NCI-H524 (cell line): ENCODE measurements at regions not wholly inside any gene's neighbourhood (a gene's known extent, or its start where the extent isn't known, plus 50 kb on each side); places are given as distances from the start of the nearest gene placed in this dataset.

Experiments used
- DNase-seq, 2 experiments: peaks; one replicate each; lab custom pipeline; 2025; lab: John Stamatoyannopoulos, UW

DNA sequence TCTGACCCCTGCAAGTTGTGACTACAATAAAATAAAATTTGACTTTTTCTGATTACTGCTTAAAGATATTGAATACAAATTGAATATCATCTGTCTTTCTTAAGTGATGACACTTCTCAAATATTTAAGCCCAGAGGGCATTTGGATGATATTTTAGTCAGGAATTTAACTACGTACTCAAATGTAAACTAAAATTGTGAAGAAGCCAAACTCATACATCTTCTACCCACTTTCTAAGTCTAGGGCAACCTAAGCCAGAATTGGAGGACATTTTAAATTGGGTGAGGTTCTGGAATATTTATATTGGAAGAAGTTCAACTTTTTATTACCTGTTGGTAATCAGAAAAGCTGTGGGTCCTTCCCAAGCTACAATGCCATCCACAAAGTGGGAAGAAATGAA, 149.1 kb upstream of the WDR11 start:
- DNase-seq: no peak

DNA sequence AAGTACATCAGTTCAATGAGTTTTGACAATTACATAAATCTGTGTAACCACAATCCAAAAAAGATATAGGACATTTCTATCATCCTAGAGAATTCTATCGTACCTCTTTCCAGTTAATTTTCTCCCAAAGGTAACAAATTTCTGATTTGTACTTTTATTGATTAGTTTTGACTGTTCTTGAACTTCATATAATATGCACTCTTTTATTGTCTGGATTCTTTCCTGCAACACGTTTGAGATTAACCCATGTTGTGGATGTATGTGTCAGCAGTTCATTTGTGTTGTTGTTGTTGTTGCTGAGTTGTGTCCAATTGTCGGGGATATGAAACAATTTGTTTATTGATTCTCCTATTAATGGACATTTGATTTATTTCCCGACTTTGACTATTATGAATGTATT, 145.9 kb upstream of the WDR11 start:
- no peak for DNase-seq

DNA sequence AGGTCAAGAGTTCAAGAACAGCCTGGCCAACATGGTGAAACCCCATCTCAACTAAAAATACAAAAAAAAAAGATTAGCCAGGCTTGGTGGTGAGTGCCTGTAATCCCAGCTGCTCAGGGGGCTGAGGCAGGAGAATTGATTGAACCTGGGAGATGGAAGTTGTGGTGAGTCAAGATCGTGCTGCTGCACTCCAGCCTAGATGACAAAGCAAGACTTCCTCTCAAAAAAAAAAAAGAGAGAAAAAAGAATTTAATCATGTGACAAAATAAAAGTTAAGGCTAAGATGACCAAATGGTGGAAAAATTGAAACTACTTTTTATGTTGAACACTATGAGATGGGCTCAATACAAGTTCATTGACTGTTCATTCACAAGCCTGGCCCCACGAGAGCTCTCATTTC, 141.1 kb upstream of the WDR11 start:
- no peak for DNase-seq

DNA sequence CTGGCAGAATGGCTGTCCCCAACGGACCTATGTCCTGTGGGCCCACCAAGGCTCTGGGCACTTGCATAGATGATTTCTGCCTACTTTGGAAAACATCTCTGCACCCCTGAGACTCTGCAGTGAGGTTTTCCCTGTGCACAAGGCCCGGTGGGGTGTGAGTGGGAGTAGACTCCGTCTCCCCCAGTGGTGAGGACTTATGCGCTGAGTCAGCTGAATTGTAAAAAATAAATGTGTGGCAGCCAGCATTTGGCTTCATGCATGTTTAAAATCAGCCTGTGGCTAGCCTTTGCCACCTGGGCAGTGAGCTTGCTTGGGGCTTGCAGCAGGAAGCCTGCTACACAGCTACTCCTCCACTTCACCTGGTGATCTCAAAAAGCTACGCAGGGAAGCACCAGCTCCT, 139.3 kb upstream of the WDR11 start:
- no peak for DNase-seq

DNA sequence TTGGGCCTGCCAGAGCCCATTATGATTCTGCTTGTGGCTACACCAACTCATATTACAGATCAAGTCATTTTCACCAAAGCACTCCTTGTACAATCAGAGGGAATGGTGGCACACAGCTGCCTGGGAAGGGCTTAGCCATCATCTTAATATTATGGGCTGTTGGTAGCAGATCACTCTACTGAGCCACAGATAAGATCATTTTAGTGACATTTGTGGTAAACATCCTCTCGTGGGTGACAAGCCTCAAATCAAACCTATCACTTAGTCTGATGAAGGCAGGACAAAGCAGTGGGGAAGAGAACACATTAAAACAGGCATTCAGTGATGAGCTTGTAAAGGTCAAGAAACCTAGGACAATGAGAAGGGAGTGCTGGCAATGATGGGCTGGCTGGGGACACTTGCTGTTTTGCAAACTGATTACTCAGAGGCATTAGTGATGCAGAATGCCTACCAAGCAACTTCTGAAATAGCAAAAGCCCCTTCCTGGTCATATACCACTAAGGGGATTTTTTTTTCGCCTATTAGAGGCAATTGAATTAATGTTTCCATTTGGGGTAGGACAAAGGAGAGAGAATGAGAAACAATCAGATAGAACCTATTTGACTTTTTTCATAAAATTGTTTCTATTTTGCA, 137.5 kb upstream of the WDR11 start:
- DNase-seq: no peak

DNA sequence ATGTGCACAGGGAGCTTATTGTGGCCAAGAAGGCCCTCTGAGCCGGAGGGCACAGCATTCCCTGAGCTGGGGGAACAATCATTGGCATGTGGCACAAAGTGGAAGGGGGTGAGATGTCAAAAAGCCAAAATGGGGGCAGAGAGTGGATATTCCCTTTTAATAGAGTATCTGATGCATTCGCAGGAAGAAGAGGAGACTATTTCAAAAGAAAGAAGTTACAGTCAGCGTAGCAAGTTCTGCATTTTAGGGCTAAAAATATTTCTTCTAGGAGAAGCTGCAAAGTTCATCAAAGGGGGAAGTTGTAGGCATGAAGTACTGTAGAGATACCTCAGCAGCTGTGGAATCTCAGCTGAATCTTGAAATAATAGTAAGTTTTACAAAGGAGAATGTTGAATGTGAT, 136.0 kb upstream of the WDR11 start:
- DNase-seq: no peak

DNA sequence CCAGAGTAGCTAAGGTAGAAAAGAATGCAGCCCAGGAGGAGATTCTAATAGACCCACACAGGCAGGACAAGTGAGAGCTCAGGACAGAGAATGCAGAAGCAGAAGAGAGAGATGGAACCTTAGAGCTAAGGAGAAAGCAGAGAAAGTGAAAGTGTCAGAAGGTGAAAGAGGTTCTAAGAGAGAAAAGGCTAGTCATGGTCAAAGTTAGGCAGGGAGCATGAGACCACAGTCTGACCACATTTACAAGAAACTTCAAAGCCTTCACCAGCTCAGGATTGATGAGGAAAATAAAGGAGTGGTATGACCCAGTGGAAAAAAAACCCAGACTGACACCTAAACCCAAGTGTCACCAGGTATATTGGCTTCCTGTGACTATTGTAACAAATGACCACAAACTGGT, 131.8 kb upstream of the WDR11 start:
- DNase-seq: no peak

DNA sequence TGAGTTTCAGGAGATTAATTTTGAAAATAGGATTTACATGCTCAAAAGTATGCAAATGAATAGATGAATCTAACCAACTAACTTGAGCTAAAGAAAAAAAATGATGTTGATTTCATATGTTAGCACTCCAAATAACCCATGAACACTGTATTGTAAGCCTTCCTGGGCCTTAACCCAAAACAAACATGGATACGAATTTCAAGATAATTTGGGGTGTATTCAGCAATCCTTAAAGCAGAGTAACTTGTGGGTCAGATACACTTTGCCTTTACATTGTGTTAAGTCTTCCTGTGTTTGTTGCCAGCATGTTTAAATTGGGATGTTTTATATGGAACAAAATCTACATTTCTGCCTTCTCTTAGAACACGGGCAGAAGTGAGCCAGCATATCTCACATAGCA, 124.2 kb upstream of the WDR11 start:
- no peak for DNase-seq

DNA sequence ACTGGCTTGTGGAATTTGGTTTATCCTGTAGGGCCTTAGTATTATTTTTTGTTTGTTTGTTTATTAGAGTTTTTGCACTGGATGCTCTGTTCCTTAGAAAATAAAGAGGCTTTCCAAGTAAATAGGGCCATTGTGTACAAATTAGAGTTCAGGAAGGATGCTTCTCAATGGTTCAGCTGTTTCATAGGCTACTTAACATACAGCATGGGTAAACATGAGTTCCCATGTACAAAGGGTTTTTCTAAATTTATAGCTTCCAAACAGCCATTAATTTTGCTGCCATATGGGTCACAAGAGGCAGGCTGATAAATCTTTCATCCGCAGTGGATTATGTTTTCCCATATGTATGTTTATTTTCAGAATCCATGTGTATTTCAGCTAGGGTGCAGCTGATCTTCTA, 121.6 kb upstream of the WDR11 start:
- DNase-seq: peak; percentile 35 to 60

DNA sequence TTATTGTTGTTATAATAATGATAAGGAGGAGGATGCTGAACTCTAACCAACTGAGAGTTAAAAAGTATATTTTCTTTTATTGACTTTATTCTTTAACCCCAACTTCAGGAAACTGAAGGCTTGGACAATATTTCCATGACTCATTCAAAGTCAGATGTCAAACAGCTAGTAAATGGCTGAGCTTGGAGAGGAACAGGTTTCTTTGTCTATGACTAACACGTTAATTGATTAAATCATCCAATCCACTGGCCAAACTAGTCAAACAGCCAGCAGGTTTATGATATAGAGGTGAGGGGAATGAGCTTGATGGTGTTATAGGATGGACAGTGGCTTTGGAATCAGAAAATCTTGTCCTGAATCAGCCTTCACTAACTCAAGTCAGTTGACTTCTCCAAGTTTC, 119.1 kb upstream of the WDR11 start:
- no peak for DNase-seq

DNA sequence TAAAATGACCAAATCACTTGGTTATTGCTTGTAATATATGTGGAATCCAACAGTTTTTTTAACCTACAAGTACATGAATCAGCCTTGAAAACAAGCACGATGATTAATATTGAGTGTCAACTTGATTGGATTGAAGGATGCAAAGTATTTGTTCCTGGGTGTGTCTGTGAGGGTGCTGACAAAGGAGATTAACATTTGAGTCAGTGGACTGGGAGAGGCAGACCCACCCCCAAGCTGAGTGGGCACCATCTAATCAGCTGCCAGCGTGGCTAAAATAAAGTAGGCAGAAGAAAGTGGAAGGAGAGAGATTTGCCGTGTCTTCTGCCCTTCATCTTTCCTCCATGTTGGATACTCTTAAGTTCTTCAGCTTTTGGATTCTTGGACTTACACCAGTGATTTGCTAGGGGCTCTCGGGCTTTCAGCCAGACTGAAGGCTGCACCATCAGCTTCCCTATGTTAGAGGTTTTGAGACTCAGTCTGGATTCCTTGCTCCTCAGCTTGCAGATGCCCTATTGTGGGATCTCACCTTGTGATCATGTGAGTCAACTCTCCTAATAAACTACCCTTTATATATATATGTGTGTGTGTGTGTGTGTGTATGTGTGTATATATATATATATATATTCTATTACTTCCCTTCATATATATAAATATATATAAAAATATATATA, 118.4 kb upstream of the WDR11 start:
- no peak for DNase-seq

DNA sequence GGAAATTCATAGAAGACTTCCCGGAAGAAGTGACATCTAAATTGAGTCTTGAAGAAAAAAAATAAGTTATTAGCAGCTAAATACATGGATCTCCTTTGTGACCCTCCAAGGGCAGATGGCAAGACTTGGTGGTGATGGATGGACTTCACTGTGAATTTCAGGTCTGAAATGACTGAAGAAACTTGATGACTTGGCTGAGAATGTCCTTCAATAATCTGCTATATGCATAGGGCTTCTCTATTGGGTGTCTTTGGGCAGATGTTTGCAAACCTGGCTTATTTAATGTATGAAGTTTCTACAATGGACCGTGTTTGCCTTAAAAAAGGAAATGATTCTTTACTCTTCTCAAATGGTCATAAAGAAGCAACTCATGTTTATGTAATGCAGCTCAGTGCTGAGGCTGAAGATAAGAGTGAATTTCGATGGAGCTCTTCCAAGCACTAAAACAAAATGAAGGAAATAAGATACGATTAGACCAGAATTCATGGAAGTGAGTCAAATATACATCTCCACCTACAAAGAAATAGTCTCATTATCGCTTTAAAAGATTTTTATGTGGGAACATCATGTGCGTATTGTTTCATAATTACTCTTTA, 116.6 kb upstream of the WDR11 start:
- no peak for DNase-seq

DNA sequence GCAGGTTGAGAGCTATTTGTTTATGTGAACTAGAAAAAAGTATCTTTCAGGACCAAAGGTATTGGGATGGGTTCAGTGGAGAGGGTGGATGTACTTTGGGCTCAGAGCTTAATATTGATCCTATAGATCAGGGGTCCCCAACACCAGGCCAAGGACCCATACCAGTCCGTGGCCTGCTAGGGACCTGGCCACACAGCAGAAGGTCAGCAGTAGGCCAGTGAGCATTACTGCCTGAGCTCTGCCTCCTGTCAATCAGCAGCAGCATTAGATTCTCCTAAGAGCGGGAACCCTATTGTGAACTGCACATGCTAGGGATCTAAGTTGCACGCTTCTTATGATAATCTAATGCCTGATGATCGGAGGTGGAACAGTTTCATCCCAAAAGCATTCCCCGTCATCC, 115.8 kb upstream of the WDR11 start:
- DNase-seq: no peak

DNA sequence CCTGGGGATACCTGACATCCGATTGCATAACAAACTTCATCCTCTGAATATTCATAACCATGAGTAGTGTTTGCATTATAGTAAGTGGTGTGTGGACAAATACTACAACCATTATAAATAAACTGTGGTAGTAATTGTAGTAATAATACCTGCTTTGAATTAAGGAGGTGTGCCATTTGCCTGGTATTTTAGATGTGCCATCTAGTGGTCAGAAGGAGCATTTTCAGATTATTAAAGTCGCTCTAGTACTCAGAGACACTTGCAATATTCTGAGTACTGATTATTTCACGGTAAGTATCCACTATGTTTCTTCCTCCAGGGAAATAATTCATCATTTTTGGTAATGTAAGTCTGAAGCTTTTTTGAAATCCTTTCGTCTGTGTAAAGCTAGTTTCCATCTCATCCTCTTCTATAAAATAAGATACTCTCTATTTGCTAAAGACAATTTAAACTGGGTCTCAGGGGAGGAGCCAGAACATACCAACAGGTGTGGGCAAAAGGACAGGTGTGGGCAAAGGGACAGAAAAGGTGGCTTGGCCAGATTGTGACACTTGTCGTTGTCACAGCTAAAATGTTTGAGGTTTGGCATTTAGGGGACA, 115.3 kb upstream of the WDR11 start:
- DNase-seq: peak in 1 of 2 experiments; percentile 2

DNA sequence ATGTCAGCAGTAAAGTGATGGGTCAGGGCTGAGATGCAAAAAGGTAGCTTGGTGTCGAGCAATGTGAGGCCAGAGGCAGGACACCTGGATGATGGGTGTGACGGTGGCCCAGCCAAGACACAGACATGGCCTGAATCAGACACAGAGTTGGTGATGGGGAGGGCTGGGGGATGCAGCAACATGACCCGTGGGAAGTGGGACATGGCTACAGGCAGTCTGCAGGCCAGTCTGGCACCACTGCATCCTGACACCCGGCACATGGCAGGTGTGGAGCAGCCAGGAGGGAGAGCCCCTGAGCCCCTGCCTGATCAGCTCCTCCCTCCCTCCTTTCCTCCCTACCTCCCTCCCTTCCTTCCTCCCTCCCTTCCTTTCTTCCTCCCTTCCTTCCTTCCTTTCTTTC, 114.8 kb upstream of the WDR11 start:
- no peak for DNase-seq

DNA sequence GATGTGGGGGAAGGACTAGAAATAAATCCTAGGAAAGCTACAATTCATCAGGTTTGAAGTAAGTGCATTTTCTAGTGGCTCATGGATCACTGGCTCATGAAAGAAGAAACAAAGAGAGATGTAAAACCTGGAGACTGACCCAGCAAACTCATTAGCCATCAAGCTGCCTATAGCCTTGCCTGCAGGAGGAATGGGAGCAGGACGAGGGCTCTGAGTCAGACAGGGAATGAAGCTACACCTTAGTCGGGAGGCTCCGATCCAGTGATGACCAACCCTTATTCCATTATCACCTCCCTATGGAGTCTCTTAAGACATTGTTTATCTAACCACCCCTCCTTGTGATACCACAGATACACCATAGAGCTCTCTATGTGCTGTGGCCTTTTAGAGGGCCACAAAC, 112.5 kb upstream of the WDR11 start:
- no peak for DNase-seq

DNA sequence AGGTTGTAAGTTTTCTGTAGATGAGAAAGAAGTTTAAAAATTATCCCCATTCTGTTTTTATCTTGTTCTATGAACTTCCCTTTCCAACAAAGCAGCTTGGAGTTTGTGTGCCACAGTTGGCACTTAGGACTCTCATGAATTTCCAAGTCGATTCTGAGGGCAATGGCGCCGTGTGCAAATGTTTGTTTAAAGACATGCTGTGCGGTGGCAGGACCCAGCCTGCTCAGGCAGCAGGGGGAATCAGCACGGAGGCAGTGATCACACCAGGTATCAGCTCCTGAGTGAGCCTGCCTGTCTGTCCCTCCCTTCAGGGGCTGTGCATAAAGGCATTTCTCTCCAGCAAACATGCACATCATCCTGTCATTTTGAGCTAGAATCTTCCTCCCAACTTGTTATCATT, 109.8 kb upstream of the WDR11 start:
- DNase-seq: no peak

DNA sequence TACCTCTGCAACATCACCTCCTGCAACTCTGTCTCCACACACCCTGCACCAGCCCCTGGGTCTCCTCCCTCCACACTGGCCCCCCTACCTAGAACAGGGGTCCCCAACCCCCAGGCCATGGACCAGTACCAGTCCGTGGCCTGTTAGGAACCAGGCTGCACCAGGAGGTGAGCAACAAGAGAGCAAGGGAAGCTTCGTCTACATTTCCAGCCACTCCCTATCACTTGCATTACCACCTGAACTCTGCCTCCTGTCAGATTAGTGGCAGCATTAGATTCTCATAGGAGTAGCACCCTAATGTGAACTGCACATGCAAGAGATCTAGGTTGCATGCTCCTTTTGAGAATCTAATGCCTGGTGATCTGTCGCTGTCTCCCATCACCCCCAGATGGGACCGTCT, 108.8 kb upstream of the WDR11 start:
- DNase-seq: no peak

DNA sequence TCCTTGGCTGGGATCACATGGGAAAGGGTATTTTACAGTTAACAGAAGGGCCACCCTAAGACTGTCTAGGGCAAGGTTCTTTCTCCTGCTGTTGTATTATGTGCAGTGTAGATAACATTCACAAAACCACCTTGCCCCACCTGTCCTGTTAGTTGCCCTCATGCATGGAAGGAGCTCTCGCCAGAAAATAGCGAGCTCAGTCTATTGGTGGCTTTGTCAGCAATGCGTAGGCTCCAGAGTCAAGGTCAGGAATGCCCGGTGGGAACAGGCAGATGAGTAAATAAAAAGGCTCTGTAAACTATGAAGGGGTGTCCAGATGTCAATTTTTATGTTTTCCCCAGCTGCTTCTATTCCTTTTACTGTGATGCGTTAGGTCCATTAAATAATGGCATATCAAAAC, 107.1 kb upstream of the WDR11 start:
- no peak for DNase-seq

DNA sequence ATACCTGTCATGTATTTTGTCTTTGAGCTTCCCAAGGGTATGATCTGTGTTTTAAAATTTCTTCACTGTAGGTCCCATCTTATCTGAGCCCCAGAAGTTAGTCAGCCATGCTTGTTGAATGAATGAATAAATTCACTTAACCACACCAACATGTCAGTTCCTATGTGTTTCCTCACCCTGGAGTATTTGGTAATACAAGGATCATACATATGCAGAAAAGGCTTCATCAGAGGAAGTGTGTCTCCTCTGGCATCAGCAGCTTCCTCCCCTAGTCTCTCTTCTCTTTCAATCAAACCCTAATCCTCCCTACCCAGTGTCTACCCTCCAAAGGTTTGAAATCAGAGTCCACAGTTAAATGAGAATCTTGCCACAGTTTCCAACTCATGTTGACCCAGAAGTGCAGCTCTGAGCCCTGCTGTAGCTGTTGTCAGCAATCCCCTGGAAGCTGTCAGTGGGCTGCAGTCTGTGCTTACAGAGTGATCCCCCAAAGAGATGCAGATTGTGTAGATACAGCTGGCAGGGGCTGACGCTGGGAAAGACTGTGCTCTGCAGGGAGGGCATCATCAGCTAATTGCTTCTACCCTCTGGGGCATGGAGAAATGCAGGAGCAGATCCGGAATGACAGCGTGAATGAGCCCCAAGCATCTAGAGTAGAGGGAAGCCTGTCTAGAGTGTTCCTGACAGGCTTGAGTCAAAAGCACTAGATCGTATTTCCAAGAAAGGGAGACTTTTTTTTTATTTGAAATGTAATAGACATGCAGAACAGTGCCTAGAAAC, 105.0 kb upstream of the WDR11 start:
- DNase-seq: no peak

DNA sequence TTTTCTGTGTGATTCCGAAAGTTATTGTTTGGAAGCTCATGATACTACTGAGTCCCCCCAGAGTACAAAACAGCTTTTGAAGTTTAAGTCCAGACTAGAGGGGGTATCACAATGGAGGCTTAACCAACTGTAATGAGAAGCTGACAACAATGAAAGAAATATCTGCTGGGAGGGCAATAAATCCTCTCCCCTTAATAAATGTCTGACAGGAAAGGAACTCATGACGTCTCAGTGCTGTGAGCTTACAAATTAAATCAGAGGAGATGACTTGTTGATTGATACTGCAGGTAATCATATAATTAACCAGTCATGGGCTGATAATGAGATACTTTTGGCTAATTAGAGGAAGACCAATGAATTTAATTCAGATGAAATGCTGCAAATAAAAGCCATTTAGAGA, 102.6 kb upstream of the WDR11 start:
- no peak for DNase-seq

DNA sequence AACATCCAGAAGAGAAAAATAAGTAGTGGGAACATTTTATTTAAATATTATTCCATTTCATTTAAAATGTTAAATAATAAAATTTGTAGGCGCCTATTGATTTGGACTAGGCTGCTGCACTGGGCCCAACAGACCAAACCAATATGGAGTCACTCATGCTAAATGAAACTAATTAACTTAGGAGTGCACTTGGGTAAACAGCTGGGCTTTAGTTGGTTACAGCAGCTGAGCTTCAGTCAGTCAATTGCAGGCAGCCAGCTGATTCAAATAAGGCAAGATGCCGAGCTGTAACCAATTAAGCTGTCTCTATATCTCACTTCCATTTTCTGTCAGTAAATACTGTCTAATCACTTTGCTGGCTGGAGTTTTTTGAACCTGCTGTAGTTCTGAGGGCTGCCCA, 102.1 kb upstream of the WDR11 start:
- DNase-seq: no peak
